Activated CD8-positive, alpha-beta memory T cell treated with anti-CD3 and anti-CD28 coated beads, Interleukin-2, amount 50 U/mL, for 1 hour (primary cell): ENCODE measurements at regions not wholly inside any gene's neighbourhood (a gene's known extent, or its start where the extent isn't known, plus 50 kb on each side); places are given as distances from the start of the nearest gene placed in this dataset.
"Not testable (repeated sequence)": the region's sequence is repeated elsewhere in the genome, so short reads cannot be mapped to it uniquely, and the experiment has no call there.

Source experiments
- DNase-seq: peaks from one replicate; pipeline ENCODE4 v3.0.0-alpha.2; 2020; ENCODE audit errors: extremely low read depth

DNA sequence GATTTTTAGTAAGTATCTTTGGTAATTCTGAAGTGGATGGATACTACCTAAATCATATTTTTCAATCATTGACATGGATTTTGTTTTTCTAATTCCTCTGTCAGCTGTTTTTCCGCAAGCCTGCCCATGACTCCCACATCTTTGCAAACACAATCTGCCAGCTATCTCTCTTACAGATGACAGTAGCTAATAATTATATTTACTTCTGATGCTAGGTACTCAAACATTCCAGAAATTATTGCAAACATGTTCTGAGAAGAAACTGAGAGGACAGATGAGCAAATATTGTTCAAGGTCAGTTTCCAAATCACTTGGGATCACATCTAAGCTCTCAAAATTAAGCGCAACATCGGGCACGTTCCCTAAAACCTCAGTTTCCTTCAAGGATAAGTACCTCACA, 270.0 kb upstream of the CDH19 start:
- DNase-seq: no peak

DNA sequence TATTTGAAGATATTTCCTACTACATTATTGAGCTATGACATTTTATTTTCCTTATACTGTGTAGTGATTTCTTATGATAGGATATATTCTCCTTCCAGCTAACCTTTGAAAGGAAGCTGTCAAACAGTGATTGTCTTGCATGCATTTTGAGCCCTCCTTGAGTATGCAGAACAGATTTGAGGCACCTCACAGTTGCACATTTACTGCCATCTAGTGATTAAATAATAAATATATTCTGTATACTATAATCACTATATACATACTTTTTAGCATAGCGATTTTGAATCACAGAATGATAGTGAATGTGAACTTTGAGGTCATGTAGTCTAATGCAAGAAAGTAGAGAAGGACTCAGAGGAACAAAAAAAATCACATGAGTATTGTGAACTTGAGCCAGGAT, 268.4 kb upstream of the CDH19 start:
- no peak for DNase-seq

DNA sequence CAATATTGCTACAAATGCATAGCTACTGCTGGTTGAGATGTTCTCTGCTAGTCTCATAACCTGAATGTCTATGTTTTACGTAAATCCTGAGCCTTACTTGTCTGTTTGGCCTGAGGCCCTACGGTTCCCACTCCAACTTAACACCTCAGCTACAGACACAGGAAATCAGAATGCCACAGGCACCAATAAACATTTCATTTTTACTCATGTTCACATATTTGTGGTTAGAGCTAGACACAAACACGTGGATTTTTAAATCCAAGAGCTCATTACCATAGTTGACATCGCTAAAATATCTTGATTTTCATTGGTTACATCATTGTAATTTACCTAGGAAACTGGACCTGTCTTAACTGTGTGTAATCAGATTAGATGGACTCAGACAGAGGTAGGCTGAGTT, 263.8 kb upstream of the CDH19 start:
- no peak for DNase-seq

DNA sequence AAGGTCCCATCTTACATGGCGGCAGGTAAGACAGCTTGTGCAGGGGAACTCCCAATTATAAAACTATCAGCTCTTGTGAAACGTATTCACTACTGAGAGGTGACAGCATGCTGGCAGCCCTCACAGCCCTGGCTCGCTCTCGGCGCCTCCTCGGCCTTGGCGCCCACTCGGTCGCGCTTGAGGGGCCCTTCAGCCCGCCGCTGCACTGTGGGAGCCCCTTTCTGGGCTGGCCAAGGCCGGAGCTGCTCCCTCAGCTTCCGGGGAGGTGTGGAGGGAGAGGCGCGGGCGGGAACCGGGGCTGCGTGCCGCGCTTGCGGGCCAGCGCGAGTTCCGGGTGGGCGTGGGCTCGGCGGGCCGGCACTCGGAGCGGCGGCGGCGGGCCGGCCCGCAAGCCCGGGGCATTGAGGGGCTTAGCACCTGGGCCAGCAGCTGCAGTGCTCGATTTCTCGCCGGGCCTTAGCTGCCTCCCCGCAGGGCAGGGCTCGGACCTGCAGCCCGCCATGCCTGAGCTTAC, 262.6 kb upstream of the CDH19 start:
- not testable (repeated sequence) for DNase-seq

- no peak for DNase-seq
These were observed 234.6 kb upstream of the CDH19 start for GRCh38 chr18:66838340-66838987.

GRCh38 chr18:66833646-66834045, 229.8 kb upstream of the CDH19 start:
- no peak for DNase-seq

DNA sequence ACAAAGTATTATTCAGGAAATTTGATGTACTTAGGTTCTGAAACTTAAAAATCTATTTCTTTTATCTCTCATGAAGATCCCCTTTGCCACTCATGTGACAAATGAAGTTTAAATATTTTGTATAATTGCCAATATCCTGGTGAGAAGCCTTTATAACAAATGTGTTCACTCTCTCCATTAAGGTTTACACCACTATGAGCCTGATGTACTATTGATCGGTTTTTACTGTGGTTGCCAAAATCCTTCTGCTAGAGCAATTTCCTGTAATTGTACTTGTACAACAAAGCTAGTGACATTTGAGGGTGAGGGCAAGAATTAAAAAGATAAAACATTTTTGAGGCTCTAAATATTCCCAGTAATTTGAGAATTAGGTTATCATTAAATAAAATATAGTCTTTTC, 222.3 kb upstream of the CDH19 start:
- DNase-seq: no peak

- no peak for DNase-seq
These were observed 221.5 kb upstream of the CDH19 start for GRCh38 chr18:66825347-66825746.

DNA sequence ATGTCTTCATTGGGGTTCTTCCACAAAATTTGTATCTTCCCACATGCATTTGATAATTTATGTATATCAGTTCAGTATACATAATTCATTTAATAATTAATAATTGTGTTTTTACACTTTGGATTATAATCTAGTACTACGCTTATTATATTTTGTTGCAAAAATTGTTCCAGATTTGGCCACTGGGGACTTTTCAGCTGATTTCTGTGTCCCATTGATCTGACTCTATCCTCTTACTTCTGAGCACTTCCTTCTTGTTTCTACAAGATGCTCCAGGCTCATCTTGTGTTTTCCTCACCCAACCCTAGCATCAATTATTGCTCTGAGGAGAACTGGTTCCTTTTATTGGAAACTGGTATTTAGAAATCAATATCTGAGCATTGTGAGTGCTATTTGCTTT, 215.3 kb upstream of the CDH19 start:
- no peak for DNase-seq

DNA sequence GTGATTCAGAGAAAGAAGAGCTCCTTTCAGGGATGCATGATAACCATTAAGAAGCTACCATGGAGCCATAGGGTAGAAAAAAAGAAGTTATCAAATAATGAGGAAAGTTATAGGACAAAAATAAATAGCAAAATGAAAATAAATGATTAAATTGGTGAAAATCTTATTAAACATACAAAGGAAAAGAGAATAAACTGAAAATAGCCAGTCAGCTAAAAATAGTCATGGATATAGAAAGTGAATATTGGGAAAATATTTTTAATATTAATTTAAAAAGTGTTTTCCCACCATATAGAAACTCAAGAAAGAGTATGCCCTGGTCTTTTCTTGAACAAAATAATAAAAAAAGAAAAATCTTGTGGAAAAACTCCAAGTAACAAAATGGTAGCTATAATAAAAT, 209.2 kb upstream of the CDH19 start:
- no peak for DNase-seq

GRCh38 chr18:66795051-66795450, 191.2 kb upstream of the CDH19 start:
- no peak for DNase-seq

- DNase-seq: no peak
These were observed 188.6 kb upstream of the CDH19 start for GRCh38 chr18:66792466-66792865.

GRCh38 chr18:66780609-66781008, 176.7 kb upstream of the CDH19 start:
- no peak for DNase-seq

- no peak for DNase-seq
These were observed 174.2 kb upstream of the CDH19 start for GRCh38 chr18:66778048-66778447.

- DNase-seq: no peak
These were observed 165.5 kb upstream of the CDH19 start for GRCh38 chr18:66769375-66769774.

- no peak for DNase-seq
These were observed 160.3 kb upstream of the CDH19 start for GRCh38 chr18:66764230-66764629.

DNA sequence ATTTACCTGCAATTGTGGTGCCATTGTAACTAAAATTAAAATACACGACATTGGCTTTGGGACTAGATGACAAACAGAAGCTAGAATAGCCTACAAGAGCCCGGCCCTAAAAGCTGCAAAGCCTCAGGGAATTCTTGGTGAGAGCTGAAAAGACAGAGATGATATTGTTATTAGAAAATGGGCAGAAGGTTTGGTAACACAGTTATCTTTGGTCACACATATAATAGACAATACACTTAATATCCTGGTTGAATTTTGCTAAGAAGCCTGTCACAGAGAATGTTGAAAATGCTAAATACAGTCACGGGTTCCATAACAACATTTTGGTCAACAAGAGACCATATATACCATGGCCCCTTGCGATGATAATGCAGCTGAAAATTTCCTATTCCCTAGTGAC, 157.3 kb upstream of the CDH19 start:
- DNase-seq: no peak

- DNase-seq: no peak
These were observed 156.7 kb upstream of the CDH19 start for GRCh38 chr18:66760559-66760958.

DNA sequence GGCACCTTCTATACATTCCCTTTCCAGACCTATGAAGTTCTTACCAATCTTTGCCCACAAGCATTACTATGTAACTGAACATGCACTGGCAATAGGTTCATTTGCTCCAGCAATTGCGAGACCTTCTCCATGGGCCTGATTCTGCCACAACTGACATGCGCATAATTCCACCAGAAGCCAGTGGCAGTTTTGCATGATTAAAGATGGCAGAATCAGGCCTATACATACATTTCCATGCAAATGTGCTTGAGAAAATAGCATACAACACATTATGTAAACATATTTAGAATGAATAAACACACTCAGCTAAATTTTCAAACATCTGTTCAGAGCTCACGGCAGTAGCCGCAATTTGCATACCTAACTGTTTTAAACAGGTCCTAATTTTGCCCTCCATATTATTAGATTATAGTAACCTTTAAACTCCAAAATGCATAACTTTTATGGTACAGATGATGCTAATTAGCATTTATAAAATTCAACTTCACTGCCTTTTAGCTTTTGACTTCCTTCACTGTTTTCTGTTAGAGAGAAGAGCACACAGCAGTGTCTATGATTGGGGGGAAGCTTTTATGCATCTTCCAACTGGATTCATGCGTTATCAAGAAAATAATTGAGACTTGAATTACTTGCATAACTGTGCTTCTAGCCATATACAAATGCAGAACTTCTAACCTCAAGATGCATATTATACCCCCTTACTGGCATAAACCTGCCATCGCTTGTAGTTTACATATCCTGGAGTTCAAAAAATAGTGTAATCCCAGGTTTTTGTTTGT, 155.3 kb upstream of the CDH19 start:
- no peak for DNase-seq

DNA sequence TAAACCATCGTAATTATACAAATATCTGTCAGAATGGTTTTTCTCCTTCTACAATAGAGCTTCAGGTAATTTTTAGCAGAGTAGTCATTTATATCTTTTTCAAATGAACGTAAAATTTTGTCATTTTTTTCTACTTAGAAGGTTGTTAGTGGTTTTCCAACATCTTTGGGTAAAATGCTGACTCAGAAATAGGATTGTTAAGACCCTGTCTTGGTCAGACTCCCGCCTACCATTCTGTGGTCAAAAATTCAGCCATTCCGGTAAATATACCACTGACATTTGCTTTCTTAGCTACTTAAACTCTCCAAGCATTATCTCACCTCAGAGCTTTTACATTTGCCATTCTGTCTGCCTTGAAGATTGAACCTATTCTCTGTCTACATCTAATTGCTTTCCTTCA, 154.1 kb upstream of the CDH19 start:
- no peak for DNase-seq

GRCh38 chr18:66754335-66754734, 150.4 kb upstream of the CDH19 start:
- DNase-seq: no peak

DNA sequence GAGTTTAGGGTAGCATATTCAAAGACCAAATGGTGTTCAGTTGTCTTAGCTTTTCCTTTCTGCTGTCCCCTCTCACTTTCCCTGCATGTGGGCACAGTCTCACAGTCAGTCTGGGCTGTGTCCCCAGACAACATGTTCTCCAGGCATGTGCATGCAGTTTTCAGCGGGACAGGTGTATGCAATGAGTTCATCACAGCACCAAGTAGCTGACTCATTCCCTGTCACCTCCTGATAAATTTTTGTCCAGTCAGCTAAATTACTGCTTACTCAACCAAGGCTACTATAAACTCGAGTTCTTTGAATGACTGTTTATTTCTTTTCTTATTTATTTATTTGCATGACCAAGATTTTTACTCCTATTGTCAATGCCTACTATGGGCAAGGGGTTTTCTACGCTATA, 148.8 kb upstream of the CDH19 start:
- no peak for DNase-seq

GRCh38 chr18:66749481-66750035, 145.7 kb upstream of the CDH19 start:
- no peak for DNase-seq
